ENCODE measurements at regions not wholly inside any gene's neighbourhood (a gene's known extent, or its start where the extent isn't known, plus 50 kb on each side); places are given as distances from the start of the nearest gene placed in this dataset.

DNA sequence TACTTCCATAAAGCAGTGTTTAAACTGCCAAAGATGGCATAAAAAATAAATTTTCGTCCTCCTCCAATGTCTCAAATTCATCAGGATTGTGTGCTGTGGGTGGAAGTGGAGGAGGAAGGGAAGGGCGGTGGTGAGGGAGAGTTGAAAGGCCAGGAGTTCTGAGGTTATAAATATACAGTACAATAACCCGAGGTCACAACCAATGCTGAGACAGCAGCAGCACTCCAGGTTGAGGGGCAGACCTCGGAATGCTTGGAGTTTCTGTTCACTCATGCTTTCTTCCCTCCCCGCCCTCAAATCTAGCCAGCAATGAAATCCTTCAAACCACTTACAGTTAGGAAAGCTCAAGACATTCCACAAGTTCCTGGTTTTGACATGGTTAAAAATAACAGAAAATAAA, 134.0 kb upstream of the SMAD1 start:
- no peaks in the 10 kb centered on the region for H3K9me3 Mint-ChIP-seq
- H3K79me1 ChIP-seq (ENCODE audit: insufficient read depth, low read depth, low read length, poor library complexity, severe bottlenecking): no peaks in the 10 kb centered on the region
- no peaks in the 10 kb centered on the region for H3K27me3 ChIP-seq (ENCODE audit: insufficient read depth, low read length)
- no peak overlapping the region for H3K14ac ChIP-seq (ENCODE audit: insufficient read depth, low read length)
- H3K9me3 ChIP-seq (ENCODE audit: control insufficient read depth, low read depth, low read length): no peaks in the 10 kb centered on the region
- H3K56ac ChIP-seq (ENCODE audit: insufficient read length, low read depth, low read length): no peak overlapping the region
- no CpG with 5 or more reads among the region's 5 CpGs for WGBS (ENCODE audit: extremely low coverage, insufficient read length, low lambda C conversion rate)
- no peak overlapping the region for H3K4me3 Mint-ChIP-seq
- H2BK5ac ChIP-seq (ENCODE audit: insufficient read length, low read length): no peak overlapping the region
- H3K79me2 ChIP-seq (ENCODE audit: insufficient read depth, low read length): no peaks in the 10 kb centered on the region
- no peak overlapping the region for H2AFZ ChIP-seq (ENCODE audit: low read length)
- no peak overlapping the region for H3K27ac ChIP-seq (ENCODE audit: insufficient read length, low read depth, low read length)
- H3K36me3 Mint-ChIP-seq (ENCODE audit: insufficient read depth in 1 of 3, low read depth in 3 of 3): no peaks in the 10 kb centered on the region
- no peak overlapping the region for H3K4me2 ChIP-seq (ENCODE audit: insufficient read depth, insufficient read length, low read length)
- H3K27ac Mint-ChIP-seq: peak overlapping the region in 1 of 3 experiments; percentile 30; a peak in 1 of 7 replicates
- no peak overlapping the region for H2BK20ac ChIP-seq (ENCODE audit: low read depth, low read length, poor library complexity, severe bottlenecking)
- no peak for DNase-seq
- H3K4ac ChIP-seq (ENCODE audit: low read depth, low read length): no peak overlapping the region
- H3K4me1 ChIP-seq (ENCODE audit: insufficient read depth, low read length): no peaks in the 10 kb centered on the region
- no peak overlapping the region for H4K5ac ChIP-seq (ENCODE audit: insufficient read length, low read depth, low read length)
- H3K4me1 Mint-ChIP-seq: peaks cover 8 to 9% of the 10 kb centered on the region in 2 experiments; a peak in 3 of 4 replicates
- no peak overlapping the region for H4K91ac ChIP-seq (ENCODE audit: insufficient read length, low read depth, low read length)
- H2AK5ac ChIP-seq (ENCODE audit: insufficient read length, low read length): no peak overlapping the region
- H3K23ac ChIP-seq (ENCODE audit: insufficient read length, low read depth, low read length): no peak overlapping the region
- H3K9ac ChIP-seq (ENCODE audit: extremely low read depth, insufficient read length, low read length): no peak overlapping the region
- H4K8ac ChIP-seq (replicated peaks; ENCODE audit: insufficient read length, low read depth, low read length): no peak overlapping the region
- H3K23me2 ChIP-seq (ENCODE audit: insufficient read length, low read depth, low read length, poor library complexity, severe bottlenecking): no peaks in the 10 kb centered on the region
- H2BK120ac ChIP-seq (ENCODE audit: low read depth, low read length, poor library complexity, severe bottlenecking): no peak overlapping the region
- no peak overlapping the region for H2BK12ac ChIP-seq (ENCODE audit: insufficient read length, low read depth, low read length)
- H4K20me1 ChIP-seq (ENCODE audit: control insufficient read depth, insufficient read depth, insufficient read length): no peaks in the 10 kb centered on the region
- peaks cover 1% of the 10 kb centered on the region for H3K27me3 Mint-ChIP-seq (ENCODE audit: low read depth)
- TF ChIP-seq, protein P1, sequence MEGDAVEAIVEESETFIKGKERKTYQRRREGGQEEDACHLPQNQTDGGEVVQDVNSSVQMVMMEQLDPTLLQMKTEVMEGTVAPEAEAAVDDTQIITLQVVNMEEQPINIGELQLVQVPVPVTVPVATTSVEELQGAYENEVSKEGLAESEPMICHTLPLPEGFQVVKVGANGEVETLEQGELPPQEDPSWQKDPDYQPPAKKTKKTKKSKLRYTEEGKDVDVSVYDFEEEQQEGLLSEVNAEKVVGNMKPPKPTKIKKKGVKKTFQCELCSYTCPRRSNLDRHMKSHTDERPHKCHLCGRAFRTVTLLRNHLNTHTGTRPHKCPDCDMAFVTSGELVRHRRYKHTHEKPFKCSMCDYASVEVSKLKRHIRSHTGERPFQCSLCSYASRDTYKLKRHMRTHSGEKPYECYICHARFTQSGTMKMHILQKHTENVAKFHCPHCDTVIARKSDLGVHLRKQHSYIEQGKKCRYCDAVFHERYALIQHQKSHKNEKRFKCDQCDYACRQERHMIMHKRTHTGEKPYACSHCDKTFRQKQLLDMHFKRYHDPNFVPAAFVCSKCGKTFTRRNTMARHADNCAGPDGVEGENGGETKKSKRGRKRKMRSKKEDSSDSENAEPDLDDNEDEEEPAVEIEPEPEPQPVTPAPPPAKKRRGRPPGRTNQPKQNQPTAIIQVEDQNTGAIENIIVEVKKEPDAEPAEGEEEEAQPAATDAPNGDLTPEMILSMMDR (conservative IDR thresholded peaks at IDR 0.05): no peak
- H3K18ac ChIP-seq (ENCODE audit: insufficient read length, low read depth, low read length): no peak overlapping the region
- H3T11ph ChIP-seq (ENCODE audit: low read length): no peak overlapping the region
- H2BK15ac ChIP-seq (ENCODE audit: low read depth, low read length): no peak overlapping the region
